Activated CD8-positive, alpha-beta memory T cell treated with anti-CD3 and anti-CD28 coated beads, Interleukin-2, amount 10 ng/mL, durations not matched to agents 7 days and 5 days (primary cell): ENCODE measurements at regions not wholly inside any gene's neighbourhood (a gene's known extent, or its start where the extent isn't known, plus 50 kb on each side); places are given as distances from the start of the nearest gene placed in this dataset.
"Not testable (repeated sequence)": the region's sequence is repeated elsewhere in the genome, so short reads cannot be mapped to it uniquely, and the experiment has no call there.

ENCODE experiments used
- ATAC-seq: fragments of 150-1000 bp; cut with Tn5 transposase; one replicate; pipeline ENCODE4 v1.10.0; 2021; ENCODE audit warnings: moderate library complexity
- CTCF ChIA-PET: fragments of 350-600 bp; sonication (Branson Sonifier 250); formaldehyde crosslinking; loops from one replicate; lab custom pipeline; 2021; ENCODE audit warnings: antibody characterized with exemption; lab: Charles Lee
- DNase-seq: peaks from one replicate; pipeline ENCODE4 v3.0.0-alpha.2; 2020
- H3K27ac Mint-ChIP-seq: one replicate; pipeline ENCODE4 v1.8.0; 2021; ENCODE audit warnings: mild to moderate bottlenecking, mixed read lengths
- H3K27me3 Mint-ChIP-seq: one replicate; pipeline ENCODE4 v1.8.0; 2021; ENCODE audit warnings: mixed read lengths
- H3K36me3 Mint-ChIP-seq: one replicate; pipeline ENCODE4 v1.8.0; 2021; ENCODE audit warnings: mild to moderate bottlenecking, mixed read lengths
- H3K4me1 Mint-ChIP-seq: one replicate; pipeline ENCODE4 v1.8.0; 2021; ENCODE audit warnings: mixed read lengths
- H3K4me3 Mint-ChIP-seq: one replicate; pipeline ENCODE4 v1.8.0; 2021; ENCODE audit warnings: mild to moderate bottlenecking, moderate library complexity, mixed read lengths
- H3K9me3 Mint-ChIP-seq: one replicate; pipeline ENCODE4 v1.8.0; 2022; ENCODE audit warnings: low read depth, mixed read lengths

DNA sequence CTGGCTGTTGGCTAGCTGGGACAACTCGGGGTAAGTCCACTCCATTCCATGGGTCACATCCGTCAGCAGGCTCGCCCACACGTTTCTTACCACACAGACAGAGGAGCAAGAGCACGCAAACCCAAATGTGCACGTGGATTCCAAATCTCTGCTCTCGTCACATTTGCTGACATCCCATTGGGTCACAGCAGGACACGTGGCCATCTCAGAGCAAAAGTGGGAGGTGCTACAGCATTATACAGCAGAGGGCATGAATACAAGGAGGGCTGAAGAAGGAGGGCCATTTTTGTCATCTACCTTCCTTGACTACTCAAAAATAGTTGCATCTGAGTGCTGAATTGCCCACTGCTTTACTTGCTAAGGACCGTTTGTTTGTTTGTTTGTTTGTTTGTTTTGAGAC, 84.7 kb downstream of the RBBP6 start:
- no peak for ATAC-seq
- no peaks in the 10 kb centered on the region for H3K9me3 Mint-ChIP-seq

DNA sequence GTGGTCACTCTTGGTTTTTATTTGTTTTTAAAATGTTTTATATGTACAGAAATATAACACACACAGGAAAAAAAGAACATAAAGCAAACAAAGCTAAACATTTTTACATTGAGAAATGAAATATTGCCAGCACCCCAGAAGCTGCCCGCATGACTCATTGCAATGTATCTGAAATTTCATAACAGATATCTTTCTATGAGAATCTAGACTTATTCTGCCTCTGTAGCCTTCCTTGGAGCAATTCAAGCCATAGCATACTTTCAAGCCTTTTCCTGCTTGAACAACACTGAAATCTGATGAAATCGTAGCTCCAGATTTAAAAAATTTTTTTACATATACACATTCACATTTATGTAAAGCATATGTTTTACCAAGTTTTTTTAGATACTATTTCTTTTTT, 86.9 kb downstream of the RBBP6 start:
- H3K36me3 Mint-ChIP-seq, result no peaks in the 10 kb centered on the region
- DNase-seq (no peak), ATAC-seq (no peak)
- no peak overlapping the region for H3K27ac Mint-ChIP-seq
- H3K4me3 Mint-ChIP-seq, result no peak overlapping the region
- no peaks in the 10 kb centered on the region for H3K9me3 Mint-ChIP-seq
- peaks cover 5% of the 10 kb centered on the region for H3K27me3 Mint-ChIP-seq
- CTCF ChIA-PET, result interaction anchor here (0.7 kb wide), 1 partner anchor 19 kb away, joined by 3 read pairs; no protein-coding TSS in a partner anchor
- H3K4me1 Mint-ChIP-seq, result no peaks in the 10 kb centered on the region

More for the DNA sequence above, 84.7 kb downstream of the RBBP6 start:
- Mint-ChIP-seq H3K27ac (no peak overlapping the region), H3K4me3 (no peak overlapping the region), H3K27me3 (peaks cover 7% of the 10 kb centered on the region), H3K36me3 (no peaks in the 10 kb centered on the region), H3K4me1 (no peaks in the 10 kb centered on the region)
- CTCF ChIA-PET, result no interaction called here
- DNase-seq, result no peak

DNA sequence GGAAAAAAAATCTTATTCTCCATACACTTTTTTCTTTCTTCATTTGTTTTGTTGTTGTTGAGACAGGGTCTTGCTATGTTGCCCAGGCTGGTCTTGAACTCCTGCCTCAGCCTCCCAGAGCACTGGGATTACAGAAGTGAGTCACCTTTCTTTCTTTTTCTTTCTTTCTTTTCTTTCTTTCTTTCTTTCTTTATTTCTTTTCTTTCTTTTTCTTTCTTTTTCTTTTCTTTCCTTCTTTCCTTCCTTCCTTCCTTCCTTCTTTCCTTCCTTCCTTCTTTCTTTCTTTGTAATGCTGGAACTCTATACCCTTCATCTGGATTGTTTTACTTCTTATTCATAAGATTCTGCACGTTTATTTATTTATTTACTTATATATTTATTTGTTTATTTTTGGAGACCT, 94.5 kb upstream of the TNRC6A start:
- CTCF ChIA-PET, result no interaction called here
- Mint-ChIP-seq H3K36me3 (no peaks in the 10 kb centered on the region), H3K4me3 (no peak overlapping the region), H3K4me1 (no peaks in the 10 kb centered on the region), H3K9me3 (no peaks in the 10 kb centered on the region), H3K27me3 (peaks cover 7% of the 10 kb centered on the region), H3K27ac (no peak overlapping the region)
- DNase-seq (no peak), ATAC-seq (no peak)

DNA sequence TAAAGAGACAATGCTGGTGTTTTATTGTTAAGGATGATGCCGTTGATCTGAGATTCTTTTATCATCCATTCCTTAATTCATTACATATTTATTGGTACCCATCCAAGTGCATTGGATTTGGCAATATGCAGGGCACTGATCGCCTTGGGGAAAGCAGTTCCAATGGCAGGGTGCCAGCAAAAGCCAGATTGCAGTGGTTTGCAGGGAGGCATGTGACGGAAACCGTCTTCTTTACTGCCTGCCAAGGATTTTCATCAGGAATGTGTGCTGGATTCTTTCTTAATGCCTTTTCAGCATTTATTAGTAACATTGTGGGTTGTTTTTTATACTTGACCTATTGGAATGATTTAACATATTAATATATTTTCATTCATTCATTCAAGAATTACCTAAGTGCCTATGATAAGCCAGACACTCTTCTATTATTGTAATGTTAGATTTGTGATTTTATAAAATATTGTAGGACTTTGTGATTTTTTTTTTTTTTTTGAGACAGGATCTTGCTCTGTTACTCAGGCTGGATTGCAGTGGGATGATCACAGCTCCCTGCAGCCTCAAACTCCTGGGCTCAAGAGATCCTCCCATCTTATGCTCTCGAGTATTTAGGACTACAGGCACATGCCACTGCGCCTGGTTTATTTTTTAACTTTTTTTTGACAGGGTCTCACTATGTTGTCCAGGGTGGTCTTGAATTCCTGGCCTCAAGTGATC, 93.4 kb upstream of the TNRC6A start:
- H3K9me3 Mint-ChIP-seq, result no peaks in the 10 kb centered on the region
- no peak for DNase-seq
- H3K4me1 Mint-ChIP-seq, result no peaks in the 10 kb centered on the region
- no peak for ATAC-seq
- CTCF ChIA-PET, result no interaction called here
- no peaks in the 10 kb centered on the region for H3K36me3 Mint-ChIP-seq
- H3K27ac Mint-ChIP-seq, result no peak overlapping the region
- H3K27me3 Mint-ChIP-seq, result peaks cover 4% of the 10 kb centered on the region
- H3K4me3 Mint-ChIP-seq, result no peak overlapping the region

DNA sequence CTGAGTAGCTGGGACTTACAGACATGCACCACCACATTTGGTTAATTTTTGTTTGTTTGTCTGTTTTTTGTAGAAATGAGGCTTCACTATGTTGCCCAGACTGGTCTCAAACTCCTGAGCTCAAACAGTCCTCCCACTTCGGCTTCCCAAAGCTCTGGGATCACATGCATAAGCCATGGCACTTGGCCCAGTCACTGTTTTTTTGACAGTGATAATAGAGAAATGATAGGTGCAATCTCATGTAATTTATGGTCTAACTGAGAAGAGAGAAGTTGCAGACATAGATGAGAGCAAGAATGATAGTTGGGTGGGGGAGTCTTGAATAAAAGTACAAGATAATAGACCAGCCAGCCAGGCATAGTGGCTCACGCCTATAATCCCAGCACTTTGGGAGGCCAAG, 89.7 kb upstream of the TNRC6A start:
- ATAC-seq, result no peak
- Mint-ChIP-seq H3K4me1 (no peaks in the 10 kb centered on the region), H3K9me3 (no peaks in the 10 kb centered on the region), H3K4me3 (no peak overlapping the region), H3K36me3 (no peaks in the 10 kb centered on the region), H3K27me3 (peaks cover 3% of the 10 kb centered on the region), H3K27ac (no peak overlapping the region)
- CTCF ChIA-PET, result no interaction called here
- no peak for DNase-seq

DNA sequence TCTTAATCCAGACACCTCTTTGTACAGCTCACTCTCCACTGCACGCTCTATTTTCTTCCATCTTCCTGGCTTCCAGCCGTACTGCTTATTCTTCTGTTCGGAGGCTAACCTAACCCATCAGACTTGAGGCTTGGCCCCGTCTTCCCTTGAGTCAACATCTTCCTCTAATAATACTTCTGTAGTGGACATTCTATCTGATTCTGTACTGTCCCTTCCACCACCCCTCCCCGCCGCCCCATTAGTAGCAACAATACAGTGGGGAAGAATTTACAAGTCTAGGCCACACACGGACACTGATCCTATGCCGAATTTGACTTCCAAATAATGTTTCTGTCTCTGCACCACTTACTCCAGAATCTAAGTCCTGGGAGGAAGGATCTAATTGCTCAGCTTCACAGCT, 86.0 kb upstream of the TNRC6A start:
- Mint-ChIP-seq H3K4me1 (no peaks in the 10 kb centered on the region), H3K4me3 (no peak overlapping the region), H3K9me3 (no peaks in the 10 kb centered on the region), H3K36me3 (no peaks in the 10 kb centered on the region), H3K27ac (no peak overlapping the region), H3K27me3 (peaks cover 3% of the 10 kb centered on the region)
- DNase-seq (no peak), ATAC-seq (no peak)
- CTCF ChIA-PET, result no interaction called here

DNA sequence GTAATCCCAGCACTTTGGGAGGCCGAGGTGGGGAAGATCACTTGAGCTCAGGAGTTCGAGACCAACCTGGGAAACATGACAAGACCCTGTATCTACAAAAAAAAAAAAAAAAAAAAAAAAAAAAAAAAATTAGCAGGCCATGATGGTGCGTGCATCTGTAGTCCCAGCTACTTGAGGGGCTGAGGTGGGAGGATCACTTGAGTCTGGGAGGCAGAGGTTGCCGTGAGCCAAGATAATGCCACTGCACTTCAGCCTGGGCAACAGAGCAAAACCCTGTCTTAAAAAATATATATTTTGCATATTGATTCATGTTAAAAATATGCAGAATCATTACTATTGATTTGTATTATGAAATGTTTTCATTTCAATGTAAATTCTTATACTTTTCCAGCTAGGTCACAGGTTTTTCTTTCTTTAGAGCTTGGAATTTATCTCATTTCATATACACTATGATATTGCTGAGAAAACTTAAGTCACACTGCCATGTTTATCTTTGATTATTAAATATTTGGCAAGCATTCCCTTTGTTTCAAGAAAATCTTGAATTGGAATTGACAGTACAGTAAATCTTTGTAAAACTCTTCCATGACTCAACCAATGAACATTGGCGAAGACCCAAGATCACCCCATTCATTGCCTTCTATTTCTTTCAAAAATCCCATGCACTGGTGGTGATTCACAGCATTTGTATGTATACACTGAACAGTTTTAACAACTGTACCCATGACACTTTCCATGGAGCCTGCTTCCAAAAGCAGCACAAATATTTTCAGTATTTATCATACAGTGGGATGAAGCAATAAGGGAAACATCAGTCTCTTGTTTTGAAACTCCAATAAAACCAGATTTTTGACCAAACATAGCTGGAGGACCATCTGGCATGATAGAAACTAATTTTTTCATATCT, 83.5 kb upstream of the TNRC6A start:
- no peaks in the 10 kb centered on the region for H3K4me1 Mint-ChIP-seq
- no peak for ATAC-seq
- no peaks in the 10 kb centered on the region for H3K27me3 Mint-ChIP-seq
- no peaks in the 10 kb centered on the region for H3K36me3 Mint-ChIP-seq
- no peaks in the 10 kb centered on the region for H3K9me3 Mint-ChIP-seq
- no peak for DNase-seq
- CTCF ChIA-PET, result no interaction called here
- H3K27ac Mint-ChIP-seq, result no peak overlapping the region
- no peak overlapping the region for H3K4me3 Mint-ChIP-seq

DNA sequence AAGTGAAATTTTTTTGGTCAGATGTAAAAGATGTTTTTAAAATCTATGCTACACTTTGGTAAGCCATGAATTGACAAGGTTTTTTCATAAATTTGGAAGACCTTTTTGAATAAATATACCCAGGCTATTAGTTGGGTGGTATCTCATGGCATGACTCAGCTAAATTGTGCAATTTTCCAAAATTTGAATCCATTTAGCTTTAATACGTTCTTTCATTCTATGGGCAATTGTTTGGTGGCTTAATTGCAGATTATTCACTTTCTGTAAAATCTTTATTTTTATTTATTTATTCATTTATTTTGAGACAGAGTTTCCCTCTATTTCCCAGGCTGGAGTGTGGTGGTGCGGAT, 82.8 kb upstream of the TNRC6A start:
- Mint-ChIP-seq H3K9me3 (no peaks in the 10 kb centered on the region), H3K4me1 (no peaks in the 10 kb centered on the region), H3K36me3 (no peaks in the 10 kb centered on the region), H3K27ac (no peak overlapping the region), H3K4me3 (no peak overlapping the region), H3K27me3 (no peaks in the 10 kb centered on the region)
- DNase-seq, result no peak
- CTCF ChIA-PET, result no interaction called here
- ATAC-seq, result no peak

DNA sequence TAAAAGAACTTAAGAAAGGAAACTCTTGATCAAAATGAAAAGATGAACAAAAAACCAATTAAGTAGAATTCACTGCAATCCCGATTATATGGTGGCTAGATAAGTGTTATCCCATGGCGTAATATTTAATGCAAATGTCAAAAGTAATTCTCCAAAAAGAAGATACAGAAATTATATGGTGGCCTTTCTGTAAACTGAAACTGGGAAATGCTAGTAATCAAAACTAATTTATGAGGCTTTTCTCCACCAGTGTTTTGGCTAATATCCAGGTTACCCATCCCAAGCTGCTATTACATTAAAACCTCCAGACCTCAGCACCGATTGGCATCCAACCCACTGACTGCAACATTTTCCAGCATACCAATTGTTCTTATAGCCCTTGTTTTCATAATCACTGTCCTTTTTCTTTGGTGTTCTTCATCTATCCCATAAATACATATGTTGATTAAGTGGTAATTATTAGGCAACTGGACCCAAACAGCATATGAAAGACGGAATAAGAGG, 77.2 kb upstream of the TNRC6A start:
- no peak for ATAC-seq
- no peak for DNase-seq
- H3K27me3 Mint-ChIP-seq, result no peaks in the 10 kb centered on the region
- no peak overlapping the region for H3K4me3 Mint-ChIP-seq
- CTCF ChIA-PET, result no interaction called here
- no peaks in the 10 kb centered on the region for H3K36me3 Mint-ChIP-seq
- no peaks in the 10 kb centered on the region for H3K4me1 Mint-ChIP-seq
- no peaks in the 10 kb centered on the region for H3K9me3 Mint-ChIP-seq
- H3K27ac Mint-ChIP-seq, result no peak overlapping the region

DNA sequence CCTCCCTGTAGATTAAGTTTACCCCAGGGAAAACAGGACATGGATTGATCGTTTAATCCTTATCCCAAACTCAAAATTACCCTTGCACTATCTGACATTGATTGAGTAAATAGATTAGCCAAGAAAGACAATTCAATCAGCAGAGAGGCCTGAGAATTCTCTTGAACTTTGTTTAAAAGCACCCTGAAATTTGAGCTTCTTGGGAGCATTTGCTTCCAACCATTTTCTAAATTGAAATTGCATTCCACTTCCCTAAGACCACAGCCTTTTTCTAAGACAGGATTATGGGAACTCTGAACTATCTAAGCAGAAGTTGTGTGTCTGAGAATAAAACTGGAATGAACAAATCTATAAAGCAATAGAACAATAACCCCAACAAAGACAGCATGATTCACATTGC, 76.6 kb upstream of the TNRC6A start:
- Mint-ChIP-seq H3K27ac (no peak overlapping the region), H3K4me1 (no peaks in the 10 kb centered on the region), H3K9me3 (no peaks in the 10 kb centered on the region), H3K4me3 (no peak overlapping the region), H3K36me3 (no peaks in the 10 kb centered on the region), H3K27me3 (no peaks in the 10 kb centered on the region)
- no peak for ATAC-seq
- CTCF ChIA-PET, result no interaction called here
- DNase-seq, result no peak

DNA sequence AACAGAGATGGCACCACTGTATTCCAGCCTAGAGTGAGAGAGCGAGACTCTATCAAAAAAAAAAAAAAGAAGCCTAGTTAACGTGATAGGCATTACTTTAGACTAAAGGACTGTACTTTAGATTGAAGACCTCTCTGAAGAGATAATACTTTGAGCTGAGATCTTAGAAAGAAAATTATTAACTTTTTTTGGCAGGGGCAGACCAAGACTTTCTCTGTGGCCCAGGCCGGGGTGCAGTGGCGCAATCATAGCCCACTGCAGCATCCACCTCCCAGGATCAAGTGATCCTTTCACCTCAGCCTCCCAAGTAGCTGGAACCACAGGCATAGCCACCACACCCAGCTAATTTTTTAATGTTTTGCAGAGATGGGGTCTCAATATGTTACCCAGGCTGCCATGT, 75.7 kb upstream of the TNRC6A start:
- DNase-seq (no peak), ATAC-seq (no peak)
- Mint-ChIP-seq H3K9me3 (no peaks in the 10 kb centered on the region), H3K27ac (no peak overlapping the region), H3K4me3 (no peak overlapping the region), H3K27me3 (no peaks in the 10 kb centered on the region), H3K4me1 (no peaks in the 10 kb centered on the region), H3K36me3 (no peaks in the 10 kb centered on the region)
- CTCF ChIA-PET, result no interaction called here

DNA sequence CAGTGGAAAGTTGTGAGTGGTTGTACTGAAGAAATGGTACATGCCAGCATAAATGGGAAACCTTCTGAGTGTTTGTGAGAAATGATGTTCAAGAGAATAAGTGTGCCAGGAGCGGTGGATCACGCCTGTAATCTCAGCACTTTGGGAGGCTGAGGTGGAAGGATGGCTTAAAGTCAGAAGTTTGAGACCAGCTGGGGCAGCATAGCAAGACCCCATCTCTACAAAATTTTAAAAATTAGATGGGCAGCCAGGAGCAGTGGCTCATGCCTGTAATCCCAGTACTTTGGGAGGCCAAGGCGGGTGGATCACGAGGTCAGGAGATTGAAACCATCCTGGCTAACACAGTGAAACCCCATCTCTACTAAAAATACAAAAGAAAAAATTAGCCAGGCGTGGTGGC, 63.5 kb upstream of the TNRC6A start:
- H3K27ac Mint-ChIP-seq, result not testable (repeated sequence)

DNA sequence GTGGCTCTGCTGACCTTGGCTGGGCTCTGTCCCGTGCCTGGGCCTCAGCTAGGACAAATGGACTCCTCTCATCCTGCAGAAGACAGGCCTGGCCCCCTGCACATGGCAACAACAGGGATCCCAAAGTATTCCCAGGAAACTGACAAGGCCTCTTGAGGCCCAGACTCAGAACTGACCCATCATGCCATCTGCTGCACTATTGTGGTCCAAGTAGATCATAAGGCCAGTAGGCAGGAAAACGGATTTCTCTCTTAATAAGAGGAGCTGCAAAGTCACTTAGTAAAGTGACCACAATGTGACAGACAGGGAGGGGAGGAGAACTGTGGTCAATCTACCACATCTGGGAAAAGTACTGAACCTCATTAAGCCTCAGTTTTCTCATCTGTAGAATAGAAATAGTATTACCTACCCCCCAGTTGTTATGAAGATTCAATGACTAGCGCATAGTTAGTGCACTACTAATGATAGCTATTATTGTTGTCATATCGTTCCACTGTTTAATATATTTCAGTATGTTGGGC, 62.1 kb upstream of the TNRC6A start:
- Mint-ChIP-seq H3K36me3 (no peaks in the 10 kb centered on the region), H3K9me3 (no peaks in the 10 kb centered on the region), H3K27me3 (peaks cover 5% of the 10 kb centered on the region), H3K4me1 (peaks cover 23% of the 10 kb centered on the region), H3K27ac (no peak overlapping the region), H3K4me3 (no peak overlapping the region)
- no peak for DNase-seq
- CTCF ChIA-PET, result no interaction called here
- ATAC-seq, result no peak

More for the DNA sequence above, 63.5 kb upstream of the TNRC6A start:
- H3K9me3 Mint-ChIP-seq, ATAC-seq, H3K27me3 Mint-ChIP-seq, DNase-seq, H3K4me3 Mint-ChIP-seq, CTCF ChIA-PET, H3K36me3 Mint-ChIP-seq: not testable (repeated sequence)
- H3K4me1 Mint-ChIP-seq, result peaks cover 23% of the 10 kb centered on the region
